ENCODE measurements at regions not wholly inside any gene's neighbourhood (a gene's known extent, or its start where the extent isn't known, plus 50 kb on each side); places are given as distances from the start of the nearest gene placed in this dataset.

- TF ChIP-seq POLR2AphosphoS5 (IDR thresholded peaks at IDR 0.05) (no peak), POLR2A (IDR thresholded peaks at IDR 0.05) (no peak), CTCF (IDR thresholded peaks at IDR 0.05 in 8 of 11, conservative IDR thresholded peaks at IDR 0.05 in 3 of 11) (no peak)
- DNase-seq: no peak
- H3K27ac ChIP-seq: no peak overlapping the region
- no peaks in the 10 kb centered on the region for H3K4me1 ChIP-seq
- intact Hi-C loops (cut with DNase I; ENCODE audit: low total_unique reads): no loop called here
- H3K9me3 ChIP-seq: peaks cover 0 to under 1% (median 0%) of the 10 kb centered on the region in 8 donors
- no peaks in the 10 kb centered on the region for H3K36me3 ChIP-seq
- H3K4me3 ChIP-seq: no peak overlapping the region
- H3K27me3 ChIP-seq (replicated peaks in 1 of 7): no peaks in the 10 kb centered on the region
- 67 to 86% (median 69%) methylated on average over 1 of the region's 1 CpG for WGBS, 5 donors
Measured at GRCh38 chr10:44573821-44574220, 188.9 kb upstream of the CXCL12 start.

- Histone ChIP-seq H3K4me1 (no peaks in the 10 kb centered on the region), H3K27ac (no peak overlapping the region), H3K9me3 (peaks cover 0 to 5% (median 0%) of the 10 kb centered on the region in 8 donors), H3K27me3 (replicated peaks in 1 of 7) (no peaks in the 10 kb centered on the region), H3K4me3 (no peak overlapping the region), H3K36me3 (no peaks in the 10 kb centered on the region)
- DNase-seq: no peak
- WGBS, 5 donors: 73 to 85% (median 83%) methylated on average over 2 to 10 of the region's 10 CpGs
- intact Hi-C loops (cut with DNase I; ENCODE audit: low total_unique reads): no loop called here
- no peak for TF ChIP-seq POLR2A (IDR thresholded peaks at IDR 0.05)
- no peak for TF ChIP-seq CTCF (IDR thresholded peaks at IDR 0.05 in 8 of 11, conservative IDR thresholded peaks at IDR 0.05 in 3 of 11)
- no peak for TF ChIP-seq POLR2AphosphoS5 (IDR thresholded peaks at IDR 0.05)
Measured at GRCh38 chr10:44574596-44575480, 189.9 kb upstream of the CXCL12 start.

- intact Hi-C loops (cut with DNase I; ENCODE audit: low total_unique reads): no loop called here
- Histone ChIP-seq H3K27ac (no peak overlapping the region), H3K4me3 (no peak overlapping the region), H3K36me3 (no peaks in the 10 kb centered on the region), H3K4me1 (no peaks in the 10 kb centered on the region), H3K27me3 (replicated peaks in 1 of 7) (no peaks in the 10 kb centered on the region), H3K9me3 (peaks cover 0 to 5% (median 0%) of the 10 kb centered on the region in 8 donors)
- DNase-seq: no peak
- WGBS, 5 donors: 84 to 93% (median 90%) methylated on average over 13 to 18 of the region's 18 CpGs
- TF ChIP-seq POLR2AphosphoS5 (IDR thresholded peaks at IDR 0.05): no peak
Measured at GRCh38 chr10:44575601-44576380, 190.9 kb upstream of the CXCL12 start.

- DNase-seq: no peak
- WGBS, 5 donors: 48 to 89% (median 73%) methylated on average over 4 to 6 of the region's 6 CpGs
Measured at GRCh38 chr10:44576702-44577191, 191.8 kb upstream of the CXCL12 start.

More at GRCh38 chr10:44576702-44577191, 191.8 kb upstream of the CXCL12 start:
- Histone ChIP-seq H3K36me3 (no peaks in the 10 kb centered on the region), H3K4me1 (no peaks in the 10 kb centered on the region), H3K9me3 (peaks cover 0 to 5% (median 0%) of the 10 kb centered on the region in 8 donors), H3K4me3 (no peak overlapping the region), H3K27ac (no peak overlapping the region), H3K27me3 (replicated peaks in 1 of 7) (no peaks in the 10 kb centered on the region)
- intact Hi-C loops (cut with DNase I; ENCODE audit: low total_unique reads): no loop called here
- TF ChIP-seq POLR2A (IDR thresholded peaks at IDR 0.05) (no peak), CTCF (IDR thresholded peaks at IDR 0.05 in 8 of 11, conservative IDR thresholded peaks at IDR 0.05 in 3 of 11) (no peak), POLR2AphosphoS5 (IDR thresholded peaks at IDR 0.05) (no peak)

All from spleen (tissue), 11 donors.